ENCODE measurements at regions not wholly inside any gene's neighbourhood (a gene's known extent, or its start where the extent isn't known, plus 50 kb on each side); places are given as distances from the start of the nearest gene placed in this dataset.

DNA sequence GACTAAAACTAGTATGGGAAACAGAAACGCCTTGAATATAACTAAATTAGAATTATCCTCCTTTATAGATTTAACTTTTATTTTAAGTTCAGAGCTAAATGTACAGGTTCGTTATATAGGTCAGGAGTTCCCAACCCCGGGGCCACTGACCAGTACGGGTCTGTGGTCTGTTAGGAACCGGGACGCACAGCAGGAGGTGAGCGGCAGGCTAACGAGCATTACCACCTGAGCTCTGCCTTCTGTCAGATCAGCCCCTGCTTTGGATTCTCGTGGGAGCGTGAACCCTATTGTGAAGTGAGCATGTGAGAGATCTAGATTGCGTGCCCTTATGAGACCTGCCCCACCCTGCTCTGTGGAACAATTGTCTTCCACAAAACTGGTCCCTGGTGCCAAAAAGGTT is 51.0 kb downstream of the FAT4 start:
- no peak for FAIRE-seq

- FAIRE-seq: no peak
Measured at GRCh38 chr4:125368146-125368545, 53.4 kb downstream of the FAT4 start.

- peak; percentile 84 for FAIRE-seq
Measured at GRCh38 chr4:125368671-125369081, 53.9 kb downstream of the FAT4 start.

DNA sequence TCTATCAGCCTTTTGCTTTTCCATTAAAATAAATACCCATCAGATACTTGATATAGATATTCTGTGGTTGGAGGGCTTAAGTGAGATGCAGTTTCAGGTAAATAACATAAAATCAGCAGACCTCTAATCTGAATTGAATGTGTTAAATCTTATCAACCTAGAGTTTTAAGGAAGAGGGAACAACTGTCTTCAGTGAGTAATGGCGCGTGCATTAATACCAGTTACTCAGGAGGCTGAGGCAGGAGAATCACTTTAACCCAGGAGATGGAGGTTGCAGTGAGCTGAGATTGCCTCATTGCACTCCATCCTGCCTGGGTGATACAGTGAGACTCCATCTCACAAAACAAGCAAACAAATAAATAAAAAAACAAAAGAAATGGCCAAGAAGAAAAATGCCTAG is 54.3 kb downstream of the FAT4 start:
- FAIRE-seq: no peak

- no peak for FAIRE-seq
Measured at GRCh38 chr4:125370478-125370877, 55.7 kb downstream of the FAT4 start.

- FAIRE-seq: no peak
Measured at GRCh38 chr4:125382995-125383394, 68.2 kb downstream of the FAT4 start.

DNA sequence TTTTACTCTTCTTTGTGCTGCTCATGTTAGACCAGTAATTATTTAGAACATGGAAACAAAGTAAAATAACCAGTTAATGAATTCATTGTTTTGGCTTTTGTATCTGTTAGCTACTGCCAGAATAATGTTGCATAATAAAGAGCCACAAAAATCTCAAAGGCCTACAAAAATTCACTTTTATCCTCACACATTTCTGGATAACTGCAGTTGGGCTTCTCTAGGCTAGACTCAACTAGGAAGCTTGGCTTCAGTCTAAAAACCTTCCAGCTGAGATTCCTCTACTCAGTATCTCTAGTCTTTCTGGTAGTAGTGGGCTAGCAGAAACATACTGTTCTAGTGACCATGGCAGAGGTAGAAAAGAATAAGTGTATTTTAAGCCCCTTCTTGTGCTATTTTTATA is 73.0 kb downstream of the FAT4 start:
- no peak for FAIRE-seq

GRCh38 chr4:125388613-125389012 is 73.9 kb downstream of the FAT4 start:
- FAIRE-seq: no peak

DNA sequence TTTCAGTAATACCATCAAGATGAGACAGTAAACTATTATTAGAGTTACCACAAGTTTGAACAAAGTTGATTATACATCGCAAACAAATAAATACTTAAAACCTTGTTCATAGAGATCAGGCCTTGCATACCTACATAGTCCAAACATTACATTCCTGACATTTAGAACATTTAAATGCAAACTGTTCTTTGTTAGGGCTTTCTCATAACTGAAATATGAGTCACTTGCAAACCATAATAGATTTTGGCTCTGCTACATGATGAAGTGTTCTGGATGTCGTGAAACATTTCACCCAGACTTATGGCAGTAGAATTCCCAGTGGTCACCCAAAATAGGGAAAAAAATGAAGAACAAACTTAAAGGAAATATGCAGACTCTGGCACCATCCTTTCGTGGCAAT is 75.0 kb downstream of the FAT4 start:
- peak; percentile 67 for FAIRE-seq

GRCh38 chr4:125390126-125390525 is 75.4 kb downstream of the FAT4 start:
- FAIRE-seq: no peak

DNA sequence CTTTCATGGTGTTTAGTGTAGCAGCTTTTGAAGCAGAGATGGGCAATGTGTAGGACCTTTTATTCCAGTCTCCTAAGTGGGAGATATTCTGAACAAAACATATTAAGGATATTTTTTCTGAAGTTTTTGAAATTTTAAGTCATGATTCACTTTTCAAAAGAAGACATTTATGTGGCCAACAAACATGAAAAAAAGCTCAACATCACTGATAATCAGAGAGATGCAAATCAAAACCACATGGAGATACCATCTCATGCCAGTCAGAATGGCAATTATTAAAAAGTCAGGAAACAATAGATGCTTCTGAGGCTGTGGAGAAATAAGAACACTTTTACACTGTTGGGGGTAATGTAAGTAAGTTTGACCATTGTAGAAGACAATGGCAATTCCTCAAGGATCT is 76.0 kb downstream of the FAT4 start:
- no peak for FAIRE-seq

GRCh38 chr4:125392694-125393093 is 77.9 kb downstream of the FAT4 start:
- FAIRE-seq: no peak

DNA sequence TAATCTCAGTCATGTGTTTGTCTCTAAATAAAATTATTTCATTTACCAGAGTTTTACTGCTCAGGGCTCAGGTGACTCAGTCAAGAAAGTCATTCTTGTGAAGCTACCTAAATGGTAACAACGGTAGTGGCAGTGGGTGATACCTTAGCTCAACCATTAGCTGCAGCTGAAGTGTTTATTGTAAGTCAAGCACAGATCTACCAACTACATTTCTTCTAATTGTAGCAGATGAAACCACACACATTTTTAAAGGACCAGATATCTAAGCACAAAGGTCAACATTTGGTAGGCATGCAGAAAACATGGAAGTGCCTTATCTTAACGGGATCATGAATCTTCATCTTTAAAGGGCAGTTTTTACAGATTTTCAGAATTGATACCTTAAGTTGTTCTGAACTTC is 79.1 kb downstream of the FAT4 start:
- FAIRE-seq: no peak

GRCh38 chr4:125397226-125397625 is 82.5 kb downstream of the FAT4 start:
- no peak for FAIRE-seq

DNA sequence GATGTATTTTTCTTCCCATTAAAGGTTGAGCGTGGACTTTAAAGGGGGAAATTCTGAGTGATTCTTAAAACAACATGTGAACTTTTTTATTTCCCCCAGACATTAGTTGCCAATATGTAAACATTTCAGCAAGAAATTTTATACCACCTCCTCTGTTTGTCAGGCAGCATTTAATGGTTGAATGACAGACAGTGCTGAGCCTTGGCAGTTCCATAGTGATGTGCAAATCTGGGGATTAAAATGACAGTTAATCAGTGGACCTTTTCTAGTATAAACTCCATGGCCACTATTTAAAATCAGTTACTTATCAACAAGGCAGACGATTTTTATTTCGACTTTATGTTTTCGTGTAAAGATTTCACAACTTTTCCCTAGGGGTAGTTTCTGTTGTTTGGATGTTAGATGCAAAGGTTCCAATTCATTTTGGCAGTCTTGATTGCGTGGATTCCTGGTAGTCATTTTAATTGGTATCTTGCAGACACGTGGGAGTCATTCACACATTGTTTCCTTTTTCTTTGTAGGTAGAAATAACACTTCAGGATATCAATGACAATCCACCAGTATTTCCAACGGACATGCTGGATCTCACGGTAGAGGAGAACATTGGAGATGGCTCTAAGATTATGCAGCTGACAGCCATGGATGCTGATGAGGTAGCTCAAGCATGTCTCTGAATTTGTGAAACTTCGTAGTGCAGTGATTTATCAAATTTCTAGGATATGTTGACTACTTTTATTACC is 83.7 kb downstream of the FAT4 start:
- no peak for FAIRE-seq

DNA sequence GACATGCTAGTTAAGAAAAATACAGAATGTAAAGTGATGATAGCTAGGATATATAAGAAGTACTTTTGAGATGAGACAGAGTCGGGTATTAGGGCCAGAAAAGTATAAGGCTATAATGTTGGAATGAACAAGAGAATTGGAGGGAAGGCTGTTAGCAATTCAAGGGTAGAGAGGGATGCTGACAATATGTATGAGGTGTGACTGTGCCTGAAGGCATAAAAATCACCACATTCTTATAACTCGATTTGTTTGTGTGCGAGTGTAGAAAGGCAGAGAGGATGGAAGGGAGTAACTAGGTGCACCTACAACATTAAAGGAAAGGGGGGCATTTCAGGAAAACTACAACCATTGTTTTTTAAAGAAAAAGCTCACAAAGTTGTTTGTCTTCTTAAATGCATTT is 86.0 kb downstream of the FAT4 start:
- no peak for FAIRE-seq

- FAIRE-seq: no peak
Measured at GRCh38 chr4:125401784-125402183, 87.0 kb downstream of the FAT4 start.

GRCh38 chr4:125420526-125420925 is 105.8 kb downstream of the FAT4 start:
- FAIRE-seq: no peak

DNA sequence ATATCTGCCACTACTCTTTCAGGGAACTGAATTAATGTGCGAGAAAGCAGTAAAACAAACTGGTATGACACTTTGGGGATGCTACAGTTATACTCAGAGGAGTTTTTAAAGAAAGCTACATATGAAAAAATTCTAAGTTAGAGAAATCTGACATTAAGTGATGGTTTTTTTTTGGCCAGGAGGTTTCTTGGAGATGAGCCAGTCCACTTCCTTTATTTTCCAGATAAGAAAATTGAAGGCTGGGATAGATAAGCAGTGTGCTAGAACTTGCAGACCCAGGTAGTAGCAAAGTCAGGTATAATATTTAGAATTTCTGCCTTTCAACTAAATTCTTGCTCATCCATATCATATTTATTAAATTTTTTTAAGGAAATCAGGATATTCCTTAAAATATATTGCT is 106.8 kb downstream of the FAT4 start:
- FAIRE-seq: no peak

GRCh38 chr4:125423124-125423523 is 108.4 kb downstream of the FAT4 start:
- FAIRE-seq: no peak

- FAIRE-seq: no peak
Measured at GRCh38 chr4:125428832-125429231, 114.1 kb downstream of the FAT4 start.

DNA sequence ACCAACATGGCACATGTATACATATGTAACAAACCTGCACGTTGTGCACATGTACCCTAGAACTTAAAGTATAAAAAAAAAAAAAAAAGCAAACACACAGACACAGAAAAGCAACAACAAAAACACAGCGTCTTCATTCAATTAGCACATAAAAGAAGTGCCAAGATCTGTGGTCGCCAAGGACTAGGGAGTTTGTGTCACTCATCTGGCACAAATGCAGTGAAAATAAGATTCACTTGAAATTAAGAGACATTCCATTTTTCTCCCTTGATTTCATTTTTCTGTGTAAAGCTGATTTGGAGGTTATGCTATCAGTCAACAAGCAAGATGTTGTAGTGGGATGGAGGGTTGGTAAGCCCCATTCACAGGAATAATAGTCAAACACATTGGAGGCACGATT is 115.3 kb downstream of the FAT4 start:
- no peak for FAIRE-seq

GRCh38 chr4:125432078-125432477 is 117.3 kb downstream of the FAT4 start:
- FAIRE-seq: no peak

- no peak for FAIRE-seq
Measured at GRCh38 chr4:125433453-125433852, 118.7 kb downstream of the FAT4 start.

- FAIRE-seq: no peak
Measured at GRCh38 chr4:125434136-125434535, 119.4 kb downstream of the FAT4 start.

All from endometrium (tissue), 2 donors.